Activated T-helper 17 cell treated with anti-CD3 and anti-CD28 coated beads, Interleukin-2, amount 50 U/mL, for 72 hours (primary cell): ENCODE measurements at regions not wholly inside any gene's neighbourhood (a gene's known extent, or its start where the extent isn't known, plus 50 kb on each side); places are given as distances from the start of the nearest gene placed in this dataset.
A peak's percentile ranks its signal among the peaks of the same experiment; 100 is the strongest.

Experiments used
- ATAC-seq: fragments of 150-1000 bp; cut with Tn5 transposase; replicated peaks from 2 replicates; pipeline ENCODE4 v1.10.0; 2021; ENCODE audit warnings: mild to moderate bottlenecking, moderate library complexity
- H3K27ac Mint-ChIP-seq: one replicate; pipeline ENCODE4 v1.8.0; 2022; ENCODE audit warnings: mixed read lengths
- H3K27me3 Mint-ChIP-seq: one replicate; pipeline ENCODE4 v1.8.0; 2022; ENCODE audit warnings: mixed read lengths
- H3K36me3 Mint-ChIP-seq: one replicate; pipeline ENCODE4 v1.8.0; 2022; ENCODE audit warnings: low read depth, mild to moderate bottlenecking, mixed read lengths
- H3K4me1 Mint-ChIP-seq: one replicate; pipeline ENCODE4 v1.8.0; 2022; ENCODE audit warnings: mixed read lengths
- H3K4me3 Mint-ChIP-seq: one replicate; pipeline ENCODE4 v1.8.0; 2022; ENCODE audit warnings: mild to moderate bottlenecking, mixed read lengths
- H3K9me3 Mint-ChIP-seq: one replicate; pipeline ENCODE4 v1.8.0; 2022; ENCODE audit warnings: mixed read lengths

DNA sequence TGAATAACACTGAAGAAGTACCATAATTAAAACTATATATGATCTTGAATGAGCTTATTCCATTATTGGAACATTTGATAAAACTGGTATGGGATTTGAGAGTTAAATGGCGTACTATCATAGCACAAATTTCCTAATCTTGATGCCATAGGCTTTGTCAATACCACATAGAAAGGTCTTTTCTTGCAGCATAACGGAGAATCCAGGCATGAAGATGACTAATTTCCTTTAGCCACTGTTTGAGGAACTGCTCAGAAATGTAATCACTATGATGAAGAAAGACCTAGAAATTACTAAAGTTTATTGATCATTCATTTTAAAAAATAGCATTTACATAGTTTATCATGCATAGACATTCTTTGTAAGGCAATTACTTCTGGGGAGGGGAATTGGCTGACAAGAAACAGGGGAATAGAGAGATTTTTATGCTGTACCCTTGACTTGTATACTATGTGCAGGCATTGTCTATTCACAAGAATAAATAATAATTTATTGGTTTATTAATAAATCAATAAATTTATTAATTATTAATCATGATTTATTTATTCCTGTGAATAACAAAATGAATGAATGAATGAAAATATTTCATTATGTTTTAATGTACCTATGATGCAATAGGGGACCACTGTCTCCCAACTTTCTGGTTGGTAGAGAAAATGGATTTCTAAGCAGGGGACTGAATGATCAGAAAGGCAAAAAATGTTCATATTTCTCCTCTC, 2676.6 kb downstream of the PCDH9 start:
- no peak overlapping the region for H3K27ac Mint-ChIP-seq
- no peaks in the 10 kb centered on the region for H3K27me3 Mint-ChIP-seq
- no peak overlapping the region for H3K4me3 Mint-ChIP-seq
- H3K9me3 Mint-ChIP-seq = peaks cover 14% of the 10 kb centered on the region
- H3K4me1 Mint-ChIP-seq = no peaks in the 10 kb centered on the region
- ATAC-seq = no peak
- no peaks in the 10 kb centered on the region for H3K36me3 Mint-ChIP-seq

DNA sequence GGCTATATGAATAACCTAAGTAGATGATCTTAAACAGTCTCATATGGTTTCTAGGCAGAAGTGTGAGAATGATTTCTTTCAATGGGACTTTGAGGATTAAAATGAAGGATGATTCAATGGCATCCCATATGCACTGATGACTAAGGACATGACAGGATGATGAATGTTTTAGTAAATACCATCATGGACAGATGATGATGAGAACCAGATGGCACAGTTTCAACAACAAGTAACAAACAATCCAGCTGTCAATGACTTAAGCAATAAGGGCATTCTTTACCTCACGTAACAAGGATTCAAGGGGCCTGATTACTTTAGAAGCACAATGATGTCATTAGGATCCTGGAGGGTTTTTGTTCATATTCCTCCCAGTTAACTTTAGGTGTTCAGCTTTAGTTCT, 2678.4 kb downstream of the PCDH9 start:
- no peak overlapping the region for H3K4me3 Mint-ChIP-seq

DNA sequence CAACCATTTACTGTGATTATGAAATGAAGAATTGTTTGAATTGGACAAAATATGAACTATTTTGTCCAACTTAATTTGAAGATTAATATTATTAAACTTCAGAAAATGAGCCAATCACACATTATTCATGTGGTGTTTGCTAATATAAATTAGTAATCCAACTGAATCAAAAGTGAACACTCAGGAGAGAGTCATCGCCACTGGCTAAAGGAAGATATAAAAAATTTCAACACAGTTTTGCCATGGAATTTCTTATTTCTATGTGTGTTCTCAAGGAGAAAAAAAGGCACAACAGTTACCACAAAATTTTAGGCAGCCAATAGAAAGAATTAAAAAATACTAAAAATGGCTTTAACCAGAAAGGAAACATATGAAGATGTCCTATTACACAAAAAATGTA, 2683.8 kb downstream of the PCDH9 start:
- peaks cover 18% of the 10 kb centered on the region for H3K9me3 Mint-ChIP-seq
- H3K4me1 Mint-ChIP-seq = no peaks in the 10 kb centered on the region
- no peak overlapping the region for H3K27ac Mint-ChIP-seq
- H3K36me3 Mint-ChIP-seq = no peaks in the 10 kb centered on the region
- no peak for ATAC-seq
- no peaks in the 10 kb centered on the region for H3K27me3 Mint-ChIP-seq
- no peak overlapping the region for H3K4me3 Mint-ChIP-seq

More for the DNA sequence above, 2678.4 kb downstream of the PCDH9 start:
- H3K36me3 Mint-ChIP-seq = no peaks in the 10 kb centered on the region
- peaks cover 17% of the 10 kb centered on the region for H3K9me3 Mint-ChIP-seq
- H3K4me1 Mint-ChIP-seq = no peaks in the 10 kb centered on the region
- H3K27me3 Mint-ChIP-seq = no peaks in the 10 kb centered on the region
- no peak overlapping the region for H3K27ac Mint-ChIP-seq
- no peak for ATAC-seq

DNA sequence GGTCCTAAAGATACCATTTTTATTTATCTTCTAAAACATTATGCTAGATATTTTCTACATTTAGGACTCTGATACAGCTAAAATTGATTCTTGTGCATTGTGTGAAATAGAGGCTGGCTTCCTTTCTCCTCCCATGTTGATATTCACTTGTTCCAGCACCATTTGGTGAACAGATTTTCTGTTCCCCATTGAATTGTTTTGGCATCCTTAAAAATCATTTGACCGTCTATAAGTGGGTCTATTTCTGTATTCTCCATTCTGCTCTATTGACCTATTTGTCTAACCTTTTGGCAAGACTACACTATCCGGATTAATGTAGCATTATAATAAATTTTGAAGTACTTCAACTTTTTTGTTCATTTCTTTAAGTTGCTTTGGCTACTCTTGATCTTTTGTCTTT, 2689.2 kb downstream of the PCDH9 start:
- H3K27me3 Mint-ChIP-seq = no peaks in the 10 kb centered on the region
- no peak for ATAC-seq
- H3K9me3 Mint-ChIP-seq = peaks cover 5% of the 10 kb centered on the region
- H3K4me1 Mint-ChIP-seq = no peaks in the 10 kb centered on the region
- no peak overlapping the region for H3K4me3 Mint-ChIP-seq
- H3K36me3 Mint-ChIP-seq = no peaks in the 10 kb centered on the region
- H3K27ac Mint-ChIP-seq = no peak overlapping the region

DNA sequence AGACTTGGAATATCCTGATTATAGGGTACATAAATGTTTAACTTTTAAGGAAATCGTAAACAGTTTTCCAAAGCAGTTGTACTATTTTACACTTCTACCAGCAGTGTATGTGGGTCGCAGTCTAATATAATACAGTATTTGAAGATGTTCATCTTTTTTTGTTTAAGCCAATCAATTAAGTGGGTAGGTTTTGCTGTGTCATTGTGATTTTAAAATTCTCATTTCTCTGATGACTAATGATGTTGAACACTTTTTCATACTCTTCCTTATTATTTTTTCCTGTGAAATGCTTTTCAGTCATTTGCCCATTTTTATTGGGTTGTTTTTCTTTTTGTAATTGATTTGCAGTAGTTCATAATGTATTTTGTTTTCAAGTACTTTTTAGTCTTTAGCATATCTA, 2689.7 kb downstream of the PCDH9 start:
- ATAC-seq = no peak
- Mint-ChIP-seq H3K4me1 (no peaks in the 10 kb centered on the region), H3K27me3 (no peaks in the 10 kb centered on the region), H3K27ac (no peak overlapping the region), H3K9me3 (peaks cover 5% of the 10 kb centered on the region), H3K4me3 (no peak overlapping the region), H3K36me3 (no peaks in the 10 kb centered on the region)

DNA sequence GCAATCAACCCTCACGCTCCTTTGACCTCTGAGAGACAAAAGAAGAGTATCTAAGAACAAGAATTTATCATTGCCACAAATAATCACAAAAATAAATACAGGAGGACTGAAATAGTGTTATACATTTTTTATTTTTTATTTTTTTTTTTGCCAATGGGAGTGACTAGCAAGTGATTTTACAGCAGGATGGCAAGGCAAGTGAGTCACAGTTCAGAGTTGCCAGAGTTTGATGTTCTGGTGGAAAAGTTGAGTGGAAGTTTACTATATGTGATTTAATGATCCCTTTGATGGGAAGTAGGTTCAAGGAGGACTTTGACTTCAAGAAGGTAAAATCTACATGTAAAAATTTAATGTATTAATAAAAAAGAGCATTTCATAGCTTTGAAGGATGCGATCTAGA, 2691.4 kb downstream of the PCDH9 start:
- no peaks in the 10 kb centered on the region for H3K4me1 Mint-ChIP-seq
- H3K27me3 Mint-ChIP-seq = no peaks in the 10 kb centered on the region
- no peak overlapping the region for H3K4me3 Mint-ChIP-seq
- no peak for ATAC-seq
- no peaks in the 10 kb centered on the region for H3K36me3 Mint-ChIP-seq
- no peak overlapping the region for H3K27ac Mint-ChIP-seq
- H3K9me3 Mint-ChIP-seq = peaks cover 5% of the 10 kb centered on the region

DNA sequence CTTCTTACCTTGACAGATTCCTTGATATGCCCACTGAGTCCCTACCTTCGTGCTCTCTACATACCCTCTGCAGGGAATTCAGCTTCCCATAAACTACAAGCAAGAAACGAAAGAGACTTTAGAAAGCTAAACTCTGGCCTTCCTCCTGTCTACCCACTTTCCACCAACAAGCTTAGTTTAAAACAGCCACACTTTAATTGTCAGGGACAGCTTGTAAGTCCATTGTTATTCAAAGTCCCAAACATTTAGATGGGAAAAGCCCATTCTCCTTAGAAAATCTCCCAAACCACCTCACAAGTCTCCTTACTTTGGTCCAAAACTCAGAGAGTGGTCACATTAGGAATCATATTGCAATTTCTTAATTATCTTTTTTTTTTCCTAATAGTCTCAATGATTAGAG, 2695.8 kb downstream of the PCDH9 start:
- H3K27ac Mint-ChIP-seq = no peak overlapping the region
- no peaks in the 10 kb centered on the region for H3K27me3 Mint-ChIP-seq
- H3K4me3 Mint-ChIP-seq = no peak overlapping the region
- H3K4me1 Mint-ChIP-seq = no peaks in the 10 kb centered on the region
- H3K9me3 Mint-ChIP-seq = no peaks in the 10 kb centered on the region
- no peak for ATAC-seq
- no peaks in the 10 kb centered on the region for H3K36me3 Mint-ChIP-seq

DNA sequence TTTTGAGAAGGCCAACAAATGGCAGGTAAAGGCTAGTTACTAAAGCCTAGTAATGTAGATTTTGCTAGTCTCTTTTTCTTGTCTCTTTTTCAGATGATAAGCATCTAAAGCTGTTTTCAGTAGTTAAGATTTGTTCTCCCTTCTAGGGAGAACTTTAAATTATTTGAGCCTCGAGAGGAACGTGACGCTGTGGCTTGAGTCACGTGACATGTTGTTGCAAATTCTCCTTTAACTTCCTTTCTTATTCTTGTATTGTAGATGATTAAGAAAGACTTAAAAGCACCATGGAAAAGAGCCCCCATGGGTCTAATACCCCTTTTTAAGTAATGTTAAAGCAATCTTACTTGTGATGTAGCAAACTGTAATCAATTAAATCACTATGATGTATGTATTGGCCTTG, 2698.7 kb downstream of the PCDH9 start:
- Mint-ChIP-seq H3K4me3 (no peak overlapping the region), H3K27ac (no peak overlapping the region), H3K36me3 (no peaks in the 10 kb centered on the region), H3K4me1 (no peaks in the 10 kb centered on the region), H3K9me3 (no peaks in the 10 kb centered on the region), H3K27me3 (no peaks in the 10 kb centered on the region)
- ATAC-seq = no peak

DNA sequence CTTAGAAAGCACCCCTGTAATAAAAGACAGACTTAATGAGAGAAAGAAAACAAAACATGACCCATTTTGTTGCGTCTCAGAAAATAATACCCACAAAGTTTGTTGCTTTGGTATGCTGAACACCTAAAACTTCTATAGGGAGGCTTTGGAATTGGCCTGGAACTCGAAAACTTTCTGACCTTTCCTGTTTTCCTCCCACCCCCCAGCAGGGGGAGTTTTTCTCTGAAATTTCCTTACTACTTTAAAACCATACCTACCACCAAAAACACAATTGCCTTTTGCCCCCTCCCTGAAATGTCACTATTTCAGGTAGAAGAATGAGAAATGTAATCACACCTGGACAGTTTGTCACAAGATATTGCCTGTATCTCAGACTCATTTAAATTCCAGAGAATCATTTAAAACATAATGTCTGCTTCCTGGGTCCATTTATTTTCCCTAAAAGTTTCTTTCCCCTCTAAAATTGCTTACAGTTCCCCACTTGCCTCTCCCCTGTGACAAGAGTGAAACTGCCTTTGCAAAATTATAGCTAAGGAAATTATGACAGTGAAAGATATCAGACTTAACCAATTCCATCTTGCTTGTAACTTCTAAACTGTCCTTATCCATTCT, 2700.2 kb downstream of the PCDH9 start:
- Mint-ChIP-seq H3K4me3 (no peak overlapping the region), H3K36me3 (no peaks in the 10 kb centered on the region), H3K27ac (no peak overlapping the region), H3K4me1 (no peaks in the 10 kb centered on the region), H3K9me3 (peaks cover 4% of the 10 kb centered on the region), H3K27me3 (no peaks in the 10 kb centered on the region)
- no peak for ATAC-seq

DNA sequence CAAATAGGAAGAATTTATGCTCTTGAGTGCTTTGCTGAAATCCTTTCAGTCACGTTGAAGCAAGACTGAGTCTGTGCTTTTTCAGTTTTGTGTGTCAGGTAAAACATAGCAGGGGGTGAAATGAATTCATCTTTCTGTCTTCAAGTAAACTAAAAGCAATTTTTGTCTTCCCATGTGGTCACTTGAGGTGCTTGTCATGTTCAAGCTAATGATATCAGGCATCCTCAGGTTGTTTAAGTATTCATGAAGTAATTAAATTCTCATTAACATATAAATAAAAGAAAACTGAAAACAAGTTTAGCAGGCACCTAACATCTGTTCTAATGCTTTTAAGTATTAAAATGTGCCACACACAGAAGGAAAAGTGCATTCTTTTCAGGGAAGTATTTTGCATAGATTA, 2701.3 kb downstream of the PCDH9 start:
- H3K27ac Mint-ChIP-seq = no peak overlapping the region
- H3K27me3 Mint-ChIP-seq = no peaks in the 10 kb centered on the region
- H3K36me3 Mint-ChIP-seq = no peaks in the 10 kb centered on the region
- ATAC-seq = no peak
- H3K4me1 Mint-ChIP-seq = no peaks in the 10 kb centered on the region
- H3K4me3 Mint-ChIP-seq = no peak overlapping the region
- H3K9me3 Mint-ChIP-seq = peaks cover 4% of the 10 kb centered on the region

DNA sequence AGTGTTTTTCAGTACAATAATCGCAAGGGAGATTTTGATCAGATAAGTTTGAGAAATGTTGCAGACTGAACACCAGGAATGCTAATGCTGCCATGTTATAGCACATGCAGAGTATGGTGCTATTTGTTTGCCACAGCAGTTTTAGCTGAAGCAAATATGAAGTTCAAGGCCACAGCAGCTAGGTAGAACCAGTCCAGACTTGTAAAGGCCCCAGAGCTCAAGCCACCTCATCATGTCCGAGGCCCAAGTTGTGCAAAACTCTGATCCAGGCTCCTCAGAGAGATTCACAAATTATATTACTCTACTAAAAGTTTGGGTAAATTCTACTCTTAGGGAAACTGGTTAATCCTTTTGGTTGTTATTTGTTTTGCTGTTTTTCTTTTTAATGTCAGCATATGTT, 2702.6 kb downstream of the PCDH9 start:
- Mint-ChIP-seq H3K27me3 (no peaks in the 10 kb centered on the region), H3K36me3 (no peaks in the 10 kb centered on the region), H3K27ac (no peak overlapping the region), H3K9me3 (peaks cover 4% of the 10 kb centered on the region), H3K4me3 (no peak overlapping the region), H3K4me1 (no peaks in the 10 kb centered on the region)
- no peak for ATAC-seq

DNA sequence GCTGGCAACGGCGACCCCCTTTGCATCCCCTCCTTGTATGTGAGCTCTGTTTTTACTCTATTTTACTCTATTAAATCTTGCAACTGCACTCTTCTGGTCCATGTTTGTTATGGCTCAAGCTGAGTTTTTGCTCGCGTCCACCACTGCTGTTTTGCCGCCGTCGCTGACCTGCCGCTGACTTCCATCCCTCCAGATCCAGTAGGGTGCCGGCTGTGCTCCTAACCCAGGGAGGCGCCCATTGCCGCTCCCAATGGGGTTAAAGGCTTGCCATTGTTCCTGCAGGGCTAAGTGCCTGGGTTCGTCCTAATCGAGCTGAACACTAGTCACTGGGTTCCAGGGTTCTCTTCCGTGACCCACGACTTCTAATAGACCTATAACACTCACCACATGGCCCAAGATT, 2704.4 kb downstream of the PCDH9 start:
- Mint-ChIP-seq H3K27ac (no peak overlapping the region), H3K36me3 (no peaks in the 10 kb centered on the region), H3K9me3 (peaks cover 4% of the 10 kb centered on the region), H3K4me3 (no peak overlapping the region), H3K27me3 (no peaks in the 10 kb centered on the region), H3K4me1 (no peaks in the 10 kb centered on the region)
- ATAC-seq = no peak

DNA sequence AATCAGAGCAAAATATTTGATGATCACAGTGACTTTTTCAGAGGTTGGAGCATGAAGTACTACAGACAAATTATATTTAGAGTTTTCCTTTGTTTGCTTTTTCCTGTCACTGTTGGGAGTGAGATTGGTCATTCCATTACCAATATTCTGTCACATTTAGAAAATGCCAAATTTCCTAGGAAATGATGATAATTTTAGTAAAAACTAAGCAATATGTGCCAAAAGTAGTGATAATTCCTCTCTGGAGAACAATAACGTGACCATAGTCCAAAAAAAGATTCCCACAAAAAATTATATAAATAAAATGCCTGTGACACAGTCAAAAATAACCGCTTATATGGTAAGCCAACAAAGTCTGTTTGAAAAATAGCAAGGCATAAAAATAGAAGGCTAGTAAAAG, 2719.4 kb downstream of the PCDH9 start:
- no peak overlapping the region for H3K27ac Mint-ChIP-seq
- no peak for ATAC-seq
- H3K36me3 Mint-ChIP-seq = no peaks in the 10 kb centered on the region
- H3K4me1 Mint-ChIP-seq = no peaks in the 10 kb centered on the region
- peaks cover 5% of the 10 kb centered on the region for H3K9me3 Mint-ChIP-seq
- H3K27me3 Mint-ChIP-seq = no peaks in the 10 kb centered on the region
- H3K4me3 Mint-ChIP-seq = no peak overlapping the region

DNA sequence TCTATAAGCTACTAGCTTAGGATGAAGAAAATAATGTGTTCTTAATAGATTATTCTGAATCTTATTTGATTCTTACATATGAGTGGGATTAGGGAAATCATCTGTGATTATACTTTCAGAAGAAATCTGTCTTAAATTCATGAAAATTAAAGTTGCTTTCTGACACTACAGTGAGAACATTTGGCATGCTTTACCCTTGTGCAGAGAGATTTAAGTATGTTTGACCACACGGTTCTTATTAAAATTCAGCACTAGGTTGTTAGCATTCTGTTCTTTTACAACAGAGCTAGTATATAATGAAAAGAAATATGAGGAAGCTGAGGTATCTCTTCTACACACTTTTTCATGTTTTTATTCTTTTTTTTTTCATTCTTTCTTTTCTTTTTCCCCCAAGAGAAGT, 2723.9 kb downstream of the PCDH9 start:
- H3K9me3 Mint-ChIP-seq = peaks cover 4% of the 10 kb centered on the region
- H3K27me3 Mint-ChIP-seq = no peaks in the 10 kb centered on the region
- H3K4me3 Mint-ChIP-seq = no peak overlapping the region
- no peak overlapping the region for H3K27ac Mint-ChIP-seq
- ATAC-seq = no peak
- no peaks in the 10 kb centered on the region for H3K36me3 Mint-ChIP-seq
- H3K4me1 Mint-ChIP-seq = no peaks in the 10 kb centered on the region

DNA sequence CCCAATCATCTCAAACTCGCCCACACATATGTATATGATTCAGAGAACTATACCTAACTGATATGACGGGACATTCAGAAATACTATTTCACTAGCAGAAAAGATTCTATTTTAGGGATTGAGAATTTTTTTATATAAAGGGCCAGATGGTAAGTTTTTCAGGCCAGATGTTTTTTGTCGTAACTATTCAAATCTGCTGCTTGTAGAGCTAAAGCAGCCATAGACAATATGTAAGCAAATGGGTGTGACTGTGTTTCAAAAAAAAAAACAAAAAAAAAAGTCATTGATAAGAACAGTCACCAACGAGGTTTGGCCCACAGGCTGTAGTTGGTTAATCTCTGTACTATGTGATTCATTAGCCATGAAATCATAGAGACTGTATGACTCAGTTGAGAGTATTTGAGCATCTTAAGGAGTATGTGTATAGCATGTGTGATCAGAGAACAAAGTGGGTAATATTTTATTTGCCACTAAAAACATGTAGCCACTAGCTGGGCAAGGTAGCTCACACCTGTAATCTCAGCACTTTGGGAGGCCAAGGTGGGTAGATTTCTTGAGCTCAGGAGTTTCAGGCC, 2724.7 kb downstream of the PCDH9 start:
- Mint-ChIP-seq H3K9me3 (peaks cover 4% of the 10 kb centered on the region), H3K27me3 (no peaks in the 10 kb centered on the region), H3K4me1 (no peaks in the 10 kb centered on the region), H3K27ac (no peak overlapping the region), H3K36me3 (no peaks in the 10 kb centered on the region), H3K4me3 (no peak overlapping the region)
- ATAC-seq = peak; percentile 50
